Esophagus squamous epithelium (tissue), 4 donors: ENCODE measurements at regions not wholly inside any gene's neighbourhood (a gene's known extent, or its start where the extent isn't known, plus 50 kb on each side); places are given as distances from the start of the nearest gene placed in this dataset.

Experiments used
- CTCF ChIP-seq, 6 experiments: fragments of 450-650 bp in 4 of 6; fragments of 200-600 bp in 2 of 6; sonication (generic) in 2 of 6; IDR thresholded peaks; one replicate each; pipeline ENCODE4 v1.5.1; 2016 to 2019; ENCODE audit warnings: antibody characterized with exemption in 6 of 6, mild to moderate bottlenecking in 4 of 6, moderate library complexity in 4 of 6
- POLR2A ChIP-seq, 4 donors: fragments of 450-650 bp; IDR thresholded peaks; one replicate each; pipeline ENCODE4 v1.6.1; 2017; ENCODE audit warnings: antibody characterized with exemption in 4 of 4, mild to moderate bottlenecking in 4 of 4, moderate library complexity in 3 of 4

DNA sequence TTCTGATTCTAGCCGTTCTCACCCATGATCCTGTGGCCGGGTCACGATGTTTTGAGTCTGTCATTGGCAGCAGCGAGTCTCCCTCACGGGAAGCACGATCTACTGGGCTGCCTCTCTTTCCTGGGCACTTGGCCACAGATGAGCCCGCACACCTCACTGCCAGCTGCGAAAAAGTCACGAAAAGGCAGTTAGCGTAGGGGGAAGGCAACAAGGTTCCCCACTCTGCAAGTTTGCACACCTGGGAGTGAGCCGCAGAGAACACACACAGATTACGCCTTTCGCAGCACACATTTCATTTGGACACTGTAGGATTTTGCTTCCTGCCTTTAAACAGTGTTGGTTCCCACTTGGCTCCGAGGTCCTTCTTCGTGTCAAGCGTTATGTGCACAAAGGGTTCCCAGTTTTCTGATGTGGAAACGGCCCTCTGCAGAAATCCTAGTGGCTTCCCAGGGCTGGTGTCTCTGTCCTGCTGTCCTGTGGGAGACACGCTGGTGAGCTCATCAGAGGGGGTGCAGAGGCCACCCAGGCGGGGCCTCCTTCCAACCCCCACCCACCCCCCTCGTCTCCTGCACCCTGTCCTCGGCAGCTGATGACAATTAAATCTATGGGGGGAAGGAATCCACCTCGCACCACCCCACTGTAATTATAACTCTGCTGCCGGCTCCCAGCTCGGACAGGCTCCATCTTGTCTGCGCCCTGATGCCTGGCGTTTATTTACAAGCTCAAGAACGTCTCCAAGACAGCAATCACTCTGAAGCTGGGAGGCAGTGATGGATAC lies 157.3 kb upstream of the SALL3 start:
- TF ChIP-seq CTCF (IDR thresholded peaks at IDR 0.05) (no peak), POLR2A (IDR thresholded peaks at IDR 0.05) (no peak)
